Left renal cortex interstitium (tissue), 4 donors: ENCODE measurements at regions not wholly inside any gene's neighbourhood (a gene's known extent, or its start where the extent isn't known, plus 50 kb on each side); places are given as distances from the start of the nearest gene placed in this dataset.
"Not testable (repeated sequence)": the region's sequence is repeated elsewhere in the genome, so short reads cannot be mapped to it uniquely, and the experiment has no call there.

Source experiments
- DNase-seq, 4 donors: peaks; one replicate each; pipeline ENCODE4 v3.0.0-alpha.2; 2013; ENCODE audit warnings: low read depth in 4 of 4, low spot score in 2 of 4, missing footprints in 1 of 4

DNA sequence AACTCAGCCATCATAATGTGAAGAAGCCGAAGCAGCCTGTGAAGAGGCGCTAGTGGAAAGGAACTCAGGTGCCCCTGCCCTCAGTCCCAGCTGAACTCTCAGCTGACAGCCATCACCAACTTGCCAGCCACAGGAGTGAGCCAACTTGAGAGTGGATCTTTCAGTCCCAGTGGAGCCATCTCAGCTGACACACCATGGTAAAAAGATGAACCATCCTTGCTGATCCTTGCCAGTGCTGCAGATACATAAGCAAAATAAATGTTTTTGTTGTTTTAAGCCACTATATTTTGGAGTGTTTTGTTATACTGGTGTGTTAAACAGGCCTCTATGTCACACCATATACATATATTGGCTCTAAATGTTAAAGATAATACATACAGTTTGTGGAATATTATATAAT lies 195.8 kb upstream of the SPRED2 start:
- no peak for DNase-seq

DNA sequence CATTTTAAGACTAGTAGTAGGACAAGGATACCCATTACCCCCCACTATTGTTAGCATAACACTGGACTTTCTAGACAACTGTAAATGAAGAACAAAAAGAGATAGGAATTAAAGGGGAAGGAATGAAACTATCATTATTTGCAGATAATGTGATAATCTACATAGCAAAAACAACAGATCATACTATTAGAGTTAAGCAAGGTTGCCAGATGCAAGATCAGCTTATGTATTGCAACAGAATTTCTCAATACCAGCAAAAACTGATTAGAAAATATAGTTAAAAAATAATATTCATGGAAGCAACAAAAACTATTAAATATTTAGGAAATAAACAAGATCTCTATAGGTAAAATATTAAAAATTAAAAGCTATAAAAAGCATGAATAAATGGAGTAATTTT lies 194.4 kb upstream of the SPRED2 start:
- DNase-seq, result no peak

DNA sequence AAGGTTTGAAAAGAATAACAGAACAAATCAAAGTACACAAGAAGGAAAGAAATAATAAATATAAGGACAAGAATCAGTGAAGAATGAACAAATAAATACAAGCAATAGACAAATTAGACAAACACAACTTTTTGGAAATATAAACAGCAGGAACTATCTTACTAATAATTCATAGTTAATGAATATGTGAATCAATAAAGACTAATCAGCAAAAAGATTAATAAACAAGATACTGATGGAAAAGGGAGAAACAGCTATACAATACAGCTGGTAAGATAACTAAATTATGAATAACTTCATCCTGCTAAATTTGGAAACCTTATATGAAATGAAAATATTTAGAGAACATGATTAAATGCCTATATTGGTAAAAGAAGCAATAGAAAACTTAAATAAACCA lies 193.6 kb upstream of the SPRED2 start:
- no peak for DNase-seq

DNA sequence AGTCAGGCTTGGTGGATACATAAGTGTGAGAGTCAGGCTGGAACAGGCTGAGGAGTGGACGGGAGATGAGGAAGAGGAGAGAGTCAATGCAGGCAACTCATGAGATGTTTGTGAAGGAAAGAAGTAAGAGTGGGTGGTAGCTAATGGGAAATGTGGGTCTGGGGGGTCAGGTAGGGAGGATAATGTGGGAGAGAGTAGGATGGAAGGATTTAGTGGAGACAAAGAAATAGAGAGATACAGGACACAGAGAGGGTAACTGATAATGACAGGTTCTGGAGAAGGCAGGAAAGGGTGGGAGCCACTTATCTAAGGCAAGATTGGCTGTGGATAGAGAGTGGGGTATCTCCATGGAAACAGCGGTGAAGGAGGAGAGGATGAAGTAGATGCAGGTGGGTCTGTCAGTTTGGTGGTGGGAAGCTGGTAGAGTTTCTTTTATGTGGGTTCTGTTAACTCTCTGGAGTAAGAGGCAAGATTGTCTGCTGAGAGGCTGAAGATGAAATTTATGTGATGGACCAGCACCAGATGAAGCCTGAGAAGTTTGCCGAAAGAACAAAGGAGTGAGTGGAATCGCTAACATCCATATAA lies 190.6 kb upstream of the SPRED2 start:
- DNase-seq, result no peak

DNA sequence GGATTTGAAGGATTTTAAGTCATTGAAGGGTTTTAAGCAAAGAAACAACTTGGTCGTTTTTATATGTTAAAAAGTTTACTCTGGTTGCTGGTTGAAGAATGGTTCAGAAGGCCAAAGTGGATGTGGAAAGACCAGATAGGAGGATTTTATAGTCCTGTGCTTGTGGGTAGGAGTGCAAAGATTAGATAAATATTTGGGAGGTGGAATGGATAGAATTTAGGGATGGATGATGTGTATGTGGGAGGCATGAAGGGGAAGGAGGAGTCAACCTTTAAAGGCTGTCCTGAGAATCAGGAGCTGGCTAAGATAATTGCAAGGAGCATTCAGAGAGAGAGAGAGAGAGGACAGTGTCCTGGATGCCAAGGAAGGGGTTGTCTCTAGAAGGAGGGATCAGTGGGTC lies 190.1 kb upstream of the SPRED2 start:
- no peak for DNase-seq

DNA sequence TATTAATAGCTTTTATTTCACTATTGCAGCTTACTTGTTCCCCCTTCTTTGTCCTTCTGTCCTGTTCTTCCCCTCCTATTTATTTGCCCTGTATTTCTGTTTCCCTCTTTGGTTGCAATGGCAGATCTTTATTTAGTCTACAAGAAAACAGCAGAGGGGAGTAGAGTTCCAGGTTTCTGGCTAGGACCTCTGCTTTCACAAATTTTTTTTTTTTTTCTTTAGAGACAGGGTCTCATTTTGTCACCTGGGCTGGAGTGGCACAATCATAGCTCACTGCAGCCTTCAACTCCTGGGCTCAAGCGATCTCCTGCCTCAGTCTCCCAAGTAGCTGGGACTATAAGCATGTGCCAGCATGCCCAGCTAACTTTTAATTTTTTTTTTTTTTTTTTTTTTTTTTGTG lies 188.1 kb upstream of the SPRED2 start:
- no peak for DNase-seq

DNA sequence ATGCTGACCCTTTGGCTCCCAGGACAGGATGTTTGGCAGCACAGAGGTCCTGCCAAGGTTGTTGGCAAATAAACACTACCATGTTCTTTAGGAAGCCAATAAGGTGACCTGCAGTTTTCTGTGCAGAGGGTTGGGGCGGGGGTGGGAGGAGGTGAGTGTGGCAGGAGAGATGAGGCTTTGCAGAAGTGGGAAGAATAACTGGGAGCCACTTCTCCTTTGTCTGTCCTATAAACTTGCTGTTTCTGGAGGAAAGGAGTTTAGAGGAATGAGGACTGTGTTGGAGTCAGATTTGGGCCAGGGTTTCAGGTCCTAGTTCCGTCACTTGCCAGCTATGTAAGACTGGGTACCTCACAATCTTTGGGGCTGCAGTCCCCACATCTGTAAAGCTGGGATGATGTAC lies 187.6 kb upstream of the SPRED2 start:
- DNase-seq, result no peak

DNA sequence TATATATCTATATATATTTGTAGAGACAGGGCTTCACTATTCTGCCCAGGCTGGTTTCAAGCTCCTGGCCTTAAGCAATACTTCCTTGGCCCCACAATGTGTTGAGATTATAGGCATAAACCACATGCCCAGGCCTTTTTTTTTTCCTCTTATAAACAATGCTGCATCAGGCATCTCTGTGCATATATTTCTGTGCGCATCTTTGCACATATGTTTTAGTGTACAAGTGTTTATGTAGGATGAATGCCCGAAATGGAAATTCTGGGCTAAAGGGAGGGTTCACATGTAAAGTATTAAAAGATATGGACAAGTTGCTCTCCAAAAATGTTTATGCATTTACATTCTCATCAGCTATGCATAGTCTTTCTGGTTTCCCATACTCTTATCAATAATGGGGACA lies 183.2 kb upstream of the SPRED2 start:
- no peak for DNase-seq

DNA sequence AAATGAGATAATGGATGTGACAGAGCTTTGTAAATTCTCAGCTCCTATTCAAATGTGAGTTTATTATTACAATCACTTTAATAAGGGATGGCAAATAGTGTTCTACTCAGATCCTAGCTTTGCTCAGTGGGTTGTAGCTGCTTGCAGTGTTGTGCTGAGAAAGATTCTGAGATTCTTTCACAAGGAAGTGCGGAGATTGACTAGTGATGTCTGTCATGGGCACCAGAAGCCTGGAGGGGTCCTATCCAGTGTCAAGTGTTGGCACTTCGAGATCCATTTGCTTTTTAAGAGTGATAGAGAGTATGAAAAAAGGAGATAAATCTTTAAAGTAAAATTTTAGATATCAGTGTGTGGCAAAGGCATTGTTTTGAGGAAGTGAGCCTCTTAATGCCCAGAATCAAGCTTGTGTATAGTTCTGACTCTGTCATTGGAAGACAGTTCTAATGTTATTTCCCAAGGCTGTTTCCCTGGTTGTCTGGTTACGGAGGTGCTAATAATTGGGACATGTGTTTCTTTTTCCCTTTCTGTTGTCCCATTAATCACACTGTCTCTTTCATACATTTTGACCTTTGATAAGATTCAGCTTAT lies 181.7 kb upstream of the SPRED2 start:
- no peak for DNase-seq

DNA sequence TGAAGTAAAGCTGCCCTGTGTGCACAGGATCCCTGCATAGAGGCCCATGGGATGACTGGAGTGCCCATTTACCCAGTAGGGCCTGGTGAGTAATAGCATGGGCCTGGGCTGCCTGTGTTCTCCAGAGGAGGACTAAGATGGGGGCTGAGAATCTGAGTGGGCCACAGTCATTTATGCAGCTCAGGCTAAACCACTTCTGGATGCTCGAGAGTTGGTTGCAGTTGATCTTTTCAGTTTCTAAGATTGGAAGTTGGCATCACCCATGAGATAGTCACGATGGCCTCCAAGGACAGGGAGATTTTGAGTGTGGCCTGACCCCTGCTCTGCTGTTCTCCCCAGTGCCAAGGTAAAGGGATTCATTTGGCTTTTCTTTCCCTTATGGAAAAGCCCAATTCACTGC lies 179.1 kb upstream of the SPRED2 start:
- DNase-seq, result no peak

DNA sequence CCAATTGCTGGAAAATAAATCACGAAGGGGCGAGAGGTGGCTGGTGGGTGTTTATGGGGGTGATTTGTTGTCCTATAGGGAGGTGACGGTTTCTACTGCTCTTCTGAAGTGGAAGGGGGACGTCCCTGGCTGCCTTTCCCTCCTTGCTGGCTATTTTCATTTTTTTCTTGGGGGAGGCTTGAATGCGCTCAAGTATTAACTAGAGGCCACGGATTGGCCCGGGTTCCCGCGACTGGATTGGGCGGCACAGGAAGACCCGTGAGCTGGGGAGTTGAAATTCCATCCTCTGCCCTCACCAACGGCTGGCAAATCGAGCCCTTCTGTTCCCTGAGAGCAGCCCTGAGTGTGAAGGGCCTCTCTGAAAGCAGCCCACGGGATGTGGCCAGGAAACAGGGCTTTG lies 176.5 kb upstream of the SPRED2 start:
- no peak for DNase-seq

DNA sequence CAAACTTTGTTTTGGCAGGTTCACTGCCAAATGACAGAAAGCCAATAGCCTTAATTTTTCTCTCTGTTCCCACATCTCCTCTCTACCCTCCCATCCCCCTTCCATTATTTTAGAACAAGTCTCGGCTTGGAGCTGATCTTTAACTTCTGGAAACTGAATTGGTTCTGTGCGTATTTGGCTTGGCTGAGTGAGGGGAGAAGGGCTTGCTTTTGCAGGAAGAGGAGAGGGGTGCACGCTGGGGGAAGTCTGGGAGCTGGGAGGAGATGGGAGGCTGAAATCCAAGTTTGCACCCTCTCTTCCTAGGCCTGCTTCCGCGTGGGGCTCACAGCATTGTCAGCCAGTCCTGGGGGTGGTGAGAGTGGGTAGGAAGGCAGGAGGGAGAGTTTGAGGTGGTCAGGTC lies 176.1 kb upstream of the SPRED2 start:
- peak in 1 of 4 donors; percentile 34 for DNase-seq

DNA sequence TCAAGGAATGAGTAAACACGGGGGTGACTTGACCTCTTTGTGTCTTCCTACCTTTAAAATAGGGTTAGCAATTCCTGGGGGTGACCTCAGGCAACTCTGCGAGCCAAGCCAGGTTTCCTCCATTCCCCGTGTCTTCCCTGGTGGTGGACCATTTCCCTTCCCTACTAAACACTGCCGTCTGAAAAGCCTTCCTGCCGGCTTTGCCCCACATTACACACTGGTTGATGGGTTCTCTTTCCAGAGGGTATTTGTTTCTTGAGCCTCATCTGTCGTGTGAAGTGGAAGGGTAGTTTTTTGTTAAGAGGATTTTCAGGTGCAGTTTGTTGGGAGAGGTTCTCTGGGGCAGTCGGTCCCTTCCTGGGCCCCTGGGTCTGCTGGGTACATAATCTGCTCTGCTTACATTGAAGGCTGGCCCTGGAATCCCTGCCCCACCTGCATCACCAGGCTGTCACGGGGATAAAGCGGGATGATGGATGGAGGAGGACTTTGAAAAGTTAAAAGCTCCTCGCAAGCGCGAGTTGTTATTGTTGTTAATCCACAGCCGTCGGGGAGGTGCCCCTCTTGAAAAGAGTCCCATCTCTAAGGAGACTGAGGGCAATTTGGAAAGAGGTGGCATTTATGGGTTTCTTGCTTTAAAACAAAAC lies 175.4 kb upstream of the SPRED2 start:
- DNase-seq, result no peak

DNA sequence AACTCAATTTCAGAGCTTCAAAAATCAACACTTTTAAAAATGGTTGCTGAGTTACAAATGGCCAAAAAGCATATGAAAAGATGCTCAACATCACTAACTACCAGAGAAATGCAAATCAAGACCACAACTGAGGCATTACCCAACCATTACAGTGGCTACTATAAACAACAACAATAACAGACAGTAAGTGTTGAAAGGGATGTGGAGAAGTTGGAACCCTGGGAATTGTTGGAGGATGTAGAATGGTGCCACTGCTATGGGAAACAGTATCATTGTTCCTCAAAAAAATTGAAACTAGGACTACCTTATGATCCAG lies 173.3 kb upstream of the SPRED2 start:
- no peak for DNase-seq

DNA sequence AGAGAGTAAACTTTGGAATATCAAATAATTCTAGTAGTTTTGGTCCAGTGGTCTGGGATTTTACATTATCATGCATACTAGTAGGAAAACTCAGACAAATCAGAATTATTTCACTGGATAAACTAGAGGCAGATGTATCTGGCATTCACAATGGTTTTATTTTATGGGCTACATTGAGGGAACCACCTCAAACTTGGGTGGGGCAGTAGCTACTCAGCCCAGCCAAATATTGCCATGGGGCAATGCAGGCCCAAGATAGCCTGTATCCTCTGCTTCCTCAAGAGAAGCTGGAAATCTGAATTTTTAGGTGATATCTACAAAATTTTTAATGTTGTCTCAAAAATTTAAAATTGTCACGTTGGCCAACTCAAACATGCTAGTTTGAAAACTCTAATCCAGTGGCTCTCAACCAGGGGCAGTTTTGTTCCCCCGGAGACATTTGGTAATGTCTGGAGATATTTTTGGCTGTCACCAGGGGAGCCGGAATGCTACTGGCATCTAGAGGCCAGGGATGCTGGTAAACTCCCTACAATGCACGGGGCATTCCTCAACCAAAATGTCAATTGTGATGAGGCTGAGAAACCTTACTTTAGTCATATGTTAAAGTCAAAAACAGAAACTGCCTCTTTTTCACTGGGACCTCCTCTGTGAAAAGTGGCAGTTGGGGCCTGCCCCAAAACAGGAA lies 172.8 kb upstream of the SPRED2 start:
- DNase-seq, result no peak

DNA sequence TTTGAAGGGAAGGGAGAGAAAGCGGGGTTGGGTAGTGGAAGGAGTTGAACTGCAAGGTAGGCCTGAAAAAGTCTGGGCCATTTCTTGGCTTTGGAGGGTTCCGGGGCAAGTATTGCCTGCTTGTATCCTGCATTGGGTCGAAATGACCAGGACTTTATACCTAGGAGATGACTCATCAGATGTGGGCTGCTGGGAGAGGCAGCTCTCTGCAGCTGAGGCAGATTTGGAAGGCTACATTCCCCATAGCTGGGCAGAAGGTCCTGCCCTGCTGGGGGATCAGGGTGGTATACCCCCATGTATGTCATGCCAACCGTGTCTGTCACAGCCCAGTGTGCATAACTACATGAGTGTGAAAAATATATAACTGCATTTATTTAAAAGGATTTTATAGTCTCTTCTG lies 171.8 kb upstream of the SPRED2 start:
- DNase-seq, result no peak

DNA sequence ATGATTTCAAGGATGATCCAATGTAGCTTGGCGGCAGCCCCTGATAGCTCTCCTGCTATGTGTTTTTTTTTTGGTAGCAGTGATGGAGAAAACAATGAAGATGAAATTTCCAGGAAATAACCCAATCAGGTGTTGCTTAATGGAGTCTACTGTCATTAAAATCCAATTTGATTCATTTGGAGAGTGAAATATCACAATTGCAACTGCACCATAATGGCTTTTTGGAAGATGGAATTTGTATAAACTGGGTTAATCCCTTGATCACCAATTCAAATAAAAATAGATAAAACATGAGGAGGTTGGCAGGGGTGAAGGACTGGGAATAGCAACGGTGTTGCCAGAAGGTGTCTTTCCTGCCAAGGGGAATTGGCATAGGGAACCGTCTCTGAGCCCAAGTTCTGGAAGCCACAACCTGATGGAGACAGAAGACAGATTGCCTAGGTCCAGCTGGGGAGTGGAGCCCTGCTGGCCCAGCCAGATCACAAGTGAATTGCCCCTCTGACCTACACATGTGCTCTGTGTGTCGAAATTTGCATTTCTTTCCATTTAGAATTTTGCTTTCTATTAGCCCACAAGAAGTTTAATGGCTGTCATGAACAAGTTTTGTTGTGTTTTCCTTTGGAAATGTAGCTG lies 170.3 kb upstream of the SPRED2 start:
- no peak for DNase-seq

DNA sequence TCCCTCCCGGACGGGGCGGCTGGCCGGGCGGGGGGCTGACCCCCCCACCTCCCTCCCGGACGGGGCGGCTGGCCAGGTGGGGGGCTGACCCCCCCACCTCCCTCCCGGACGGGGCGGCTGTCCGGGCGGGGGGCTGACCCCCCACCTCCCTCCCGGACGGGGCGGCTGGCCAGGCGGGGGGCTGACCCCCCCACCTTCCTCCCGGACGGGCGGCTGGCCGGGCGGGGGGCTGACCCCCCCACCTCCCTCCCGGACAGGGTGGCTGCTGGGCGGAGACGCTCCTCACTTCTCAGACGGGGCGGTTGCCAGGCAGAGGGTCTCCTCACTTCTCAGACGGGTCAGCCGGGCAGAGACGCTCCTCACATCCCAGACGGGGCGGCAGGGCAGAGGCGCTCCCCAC lies 168.5 kb upstream of the SPRED2 start:
- not testable (repeated sequence) for DNase-seq

DNA sequence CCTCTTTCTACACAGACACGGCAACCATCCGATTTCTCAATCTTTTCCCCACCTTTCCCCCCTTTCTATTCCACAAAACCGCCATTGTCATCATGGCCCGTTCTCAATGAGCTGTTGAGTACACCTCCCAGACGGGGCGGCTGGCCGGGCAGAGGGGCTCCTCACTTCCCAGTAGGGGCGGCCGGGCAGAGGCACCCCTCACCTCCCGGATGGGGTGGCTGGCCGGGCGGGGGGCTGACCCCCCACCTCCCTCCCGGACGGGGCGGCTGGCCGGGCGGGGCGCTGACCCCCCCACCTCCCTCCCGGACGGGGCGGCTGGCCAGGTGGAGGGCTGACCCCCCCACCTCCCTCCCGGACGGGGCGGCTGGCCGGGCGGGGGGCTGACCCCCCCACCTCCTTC lies 168.0 kb upstream of the SPRED2 start:
- DNase-seq, result not testable (repeated sequence)

DNA sequence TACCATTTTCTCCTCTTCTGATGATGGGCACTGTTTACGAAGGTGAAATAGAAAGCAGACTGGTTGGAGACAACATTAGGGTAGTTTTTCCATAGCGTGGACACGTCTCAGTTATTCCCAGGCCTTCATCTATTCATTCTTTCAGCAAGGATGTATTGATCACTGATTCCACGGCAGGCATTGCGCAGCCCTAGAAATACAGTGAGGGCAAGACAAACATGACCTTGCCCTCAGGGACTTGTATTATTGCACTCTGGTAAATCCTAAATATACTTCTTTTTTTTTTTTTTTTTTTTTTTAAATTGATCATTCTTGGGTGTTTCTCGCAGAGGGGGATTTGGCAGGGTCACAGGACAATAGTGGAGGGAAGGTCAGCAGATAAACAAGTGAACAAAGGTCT lies 167.3 kb upstream of the SPRED2 start:
- DNase-seq, result no peak

DNA sequence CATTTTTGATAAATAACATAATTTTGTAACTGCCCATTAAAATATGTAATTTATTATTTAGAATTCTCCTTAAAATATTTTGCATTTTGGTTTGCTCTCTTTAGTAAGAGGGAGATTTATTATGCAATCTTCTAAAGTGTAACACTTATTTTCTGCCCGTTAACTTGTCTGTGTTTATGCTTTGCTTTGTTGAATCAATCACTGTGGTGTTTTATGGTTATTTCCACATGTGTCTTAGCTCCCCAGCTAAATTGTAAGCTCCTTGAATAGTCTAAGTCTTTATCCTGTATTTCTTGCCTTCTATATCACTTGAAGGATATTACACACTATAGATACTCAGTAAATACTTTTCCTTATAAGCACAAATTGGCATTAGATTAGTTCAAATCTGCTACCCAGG lies 166.6 kb upstream of the SPRED2 start:
- DNase-seq, result no peak

DNA sequence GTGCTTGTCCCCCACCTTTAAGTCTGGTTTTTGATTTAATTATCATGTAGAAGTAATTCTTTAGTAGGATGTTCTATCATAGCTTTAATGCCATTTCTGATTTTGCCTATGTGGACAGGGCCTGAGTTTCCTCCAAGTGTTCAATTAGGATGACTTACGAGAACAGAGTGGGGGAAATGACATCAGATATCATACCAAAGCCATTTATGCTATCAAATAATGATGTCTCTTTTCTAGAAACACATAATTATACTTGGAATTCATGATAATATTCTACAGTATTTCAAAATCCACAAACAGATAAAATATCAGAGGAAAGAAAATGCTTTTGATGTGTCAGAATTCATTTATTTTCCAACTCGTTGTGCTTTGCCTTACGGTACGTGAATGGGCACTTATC lies 165.9 kb upstream of the SPRED2 start:
- no peak for DNase-seq
